GM12878 (cell line): ENCODE measurements at regions not wholly inside any gene's neighbourhood (a gene's known extent, or its start where the extent isn't known, plus 50 kb on each side); places are given as distances from the start of the nearest gene placed in this dataset.

Source experiments
- ATAC-seq: fragments of 200-7000 bp; cut with Tn5 transposase; 3 replicates; pipeline ENCODE4 v1.9.1; 2020; ENCODE audit warnings: mild to moderate bottlenecking, moderate library complexity
- BruUV-seq: library from RNA; stranded (reverse); fragments of 400-500 nt; replicated peaks from 2 replicates; lab custom pipeline; 2021; lab: Mats Ljungman, UMichigan
- CTCF ChIA-PET: fragments of 300-600 bp; sonication (Branson Sonifier 250); formaldehyde crosslinking; extraction: SDS; loops from one replicate; lab custom pipeline; 2021; ENCODE audit warnings: inconsistent platforms; lab: Yijun Ruan, JAX
- POLR2A ChIA-PET: fragments of 350-600 bp; formaldehyde crosslinking; extraction: SDS; loops from one replicate; lab custom pipeline; 2021; ENCODE audit warnings: inconsistent platforms; lab: Charles Lee
- RAD21 ChIA-PET: fragments of 300-600 bp; sonication (Branson Sonifier 250); formaldehyde crosslinking; loops from one replicate; lab custom pipeline; 2023; ENCODE audit warnings: antibody characterized with exemption; ENCODE audit not compliant: unreplicated experiment; lab: Charles Lee
- SMC1A ChIA-PET: fragments of 300-600 bp; sonication (Branson Sonifier 250); formaldehyde crosslinking; loops from one replicate; lab custom pipeline; 2023; ENCODE audit not compliant: unreplicated experiment, uncharacterized antibody; lab: Charles Lee
- DNase-seq: peaks from one replicate; pipeline ENCODE4 v3.0.0-alpha.2; 2011; ENCODE audit warnings: low read depth, low spot score
- FAIRE-seq: peaks from 3 replicates; lab custom pipeline; 2011; peaks lifted over from hg19 to GRCh38; lab: Jason Lieb, UNC
- H2AFZ ChIP-seq: 2 replicates; pipeline ENCODE4 v1.6.0; 2011; ENCODE audit warnings: low read depth, low read length, control low read depth; ENCODE audit not compliant: control insufficient read depth
- H3K27ac ChIP-seq: 2 replicates; pipeline ENCODE4 v1.5.1; 2011; ENCODE audit warnings: control low read depth; ENCODE audit not compliant: control insufficient read depth, insufficient read depth
- H3K27me3 ChIP-seq, 2 experiments: replicated peaks in 1 of 2; 2 replicates each; pipeline versions ENCODE4 v1.6.0 to v1.6.1; 2011; ENCODE audit warnings: low read length in 1 of 2; ENCODE audit not compliant: control insufficient read depth in 2 of 2, insufficient read depth in 2 of 2
- H3K36me3 ChIP-seq, 2 experiments: 2 replicates each; pipeline ENCODE4 v1.5.1; 2011; ENCODE audit warnings: low read length in 1 of 2; ENCODE audit not compliant: control insufficient read depth in 2 of 2, insufficient read depth in 2 of 2
- H3K4me1 ChIP-seq: 2 replicates; pipeline ENCODE4 v1.6.1; 2011; ENCODE audit warnings: mild to moderate bottlenecking, low read length, moderate library complexity, mixed read lengths; ENCODE audit not compliant: control insufficient read depth, insufficient read depth
- H3K4me2 ChIP-seq: 2 replicates; pipeline ENCODE4 v1.6.0; 2011; ENCODE audit warnings: control low read depth; ENCODE audit not compliant: control insufficient read depth, insufficient read depth
- H3K4me3 ChIP-seq: fragments of 200-600 bp; sonication (generic); 2 replicates; pipeline ENCODE4 v1.5.1; 2016
- H3K79me2 ChIP-seq: 2 replicates; pipeline ENCODE4 v1.6.0; 2011; ENCODE audit warnings: low read length; ENCODE audit not compliant: control insufficient read depth, insufficient read depth
- H3K9ac ChIP-seq: 2 replicates; pipeline ENCODE4 v1.8.0; 2011; ENCODE audit warnings: low read length, control low read depth, mixed read lengths; ENCODE audit not compliant: control insufficient read depth, insufficient read depth
- H3K9me3 ChIP-seq: replicated peaks from 3 replicates; pipeline ENCODE4 v1.5.1; 2011; ENCODE audit warnings: mild to moderate bottlenecking, low read length; ENCODE audit not compliant: control insufficient read depth, insufficient read depth
- H4K20me1 ChIP-seq: 2 replicates; pipeline ENCODE4 v1.6.0; 2011; ENCODE audit not compliant: control insufficient read depth, insufficient read depth
- ESRRA ChIP-seq: IDR thresholded peaks from 2 replicates; pipeline ENCODE4 v1.6.1; 2012; ENCODE audit warnings: mild to moderate bottlenecking, low read length, improper control_type of control experiment
- FOXK2 ChIP-seq: fragments of 450-650 bp; IDR thresholded peaks from 2 replicates; pipeline ENCODE4 v1.6.1; 2017; ENCODE audit warnings: mild to moderate bottlenecking, moderate library complexity
- HDGF ChIP-seq: fragments of 450-650 bp; IDR thresholded peaks from 2 replicates; pipeline ENCODE4 v1.6.1; 2016; ENCODE audit warnings: antibody characterized with exemption
- JUNB ChIP-seq: IDR thresholded peaks from 2 replicates; pipeline ENCODE4 v1.6.1; 2016; ENCODE audit warnings: antibody characterized with exemption, mild to moderate bottlenecking
- YBX1 ChIP-seq: fragments of 450-650 bp; IDR thresholded peaks from 2 replicates; pipeline ENCODE4 v1.6.1; 2016; ENCODE audit warnings: antibody characterized with exemption
- ZBTB33 ChIP-seq: fragments of 450-650 bp; IDR thresholded peaks from 2 replicates; pipeline ENCODE4 v1.6.1; 2017; ENCODE audit warnings: mild to moderate bottlenecking
- WGBS: methylation state at CpG from one replicate; pipeline ENCODE4 v1.1.6; 2016; ENCODE audit warnings: low lambda C conversion rate; ENCODE audit not compliant: insufficient replicate concordance, insufficient coverage; ENCODE audit errors: missing lambda C conversion rate; 5-methylcytosine and 5-hydroxymethylcytosine counted together
- in situ Hi-C: fragments of 300-500 bp; cut with MboI; formaldehyde crosslinking; loops from 9 replicates; pipeline ENCODE4 v1.14.3; 2018; ENCODE audit warnings: mixed read lengths
- intact Hi-C: fragments of 100-400 bp; cut with micrococcal nuclease; formaldehyde crosslinking; loops from one replicate; pipeline ENCODE4 v1.14.2; 2022; ENCODE audit not compliant: unreplicated experiment
- TF ChIP-seq, protein P1 (sequence below): IDR thresholded peaks from 2 replicates; pipeline ENCODE4 v1.6.1; 2011; ENCODE audit warnings: low read depth, low read length, improper control_type of control experiment, borderline replicate concordance
- TF ChIP-seq, protein P2 (sequence below): fragments of 450-650 bp; IDR thresholded peaks from 2 replicates; pipeline ENCODE4 v1.6.1; 2017; ENCODE audit warnings: mild to moderate bottlenecking, low read depth, inconsistent platforms; ENCODE audit not compliant: poor library complexity, severe bottlenecking

DNA sequence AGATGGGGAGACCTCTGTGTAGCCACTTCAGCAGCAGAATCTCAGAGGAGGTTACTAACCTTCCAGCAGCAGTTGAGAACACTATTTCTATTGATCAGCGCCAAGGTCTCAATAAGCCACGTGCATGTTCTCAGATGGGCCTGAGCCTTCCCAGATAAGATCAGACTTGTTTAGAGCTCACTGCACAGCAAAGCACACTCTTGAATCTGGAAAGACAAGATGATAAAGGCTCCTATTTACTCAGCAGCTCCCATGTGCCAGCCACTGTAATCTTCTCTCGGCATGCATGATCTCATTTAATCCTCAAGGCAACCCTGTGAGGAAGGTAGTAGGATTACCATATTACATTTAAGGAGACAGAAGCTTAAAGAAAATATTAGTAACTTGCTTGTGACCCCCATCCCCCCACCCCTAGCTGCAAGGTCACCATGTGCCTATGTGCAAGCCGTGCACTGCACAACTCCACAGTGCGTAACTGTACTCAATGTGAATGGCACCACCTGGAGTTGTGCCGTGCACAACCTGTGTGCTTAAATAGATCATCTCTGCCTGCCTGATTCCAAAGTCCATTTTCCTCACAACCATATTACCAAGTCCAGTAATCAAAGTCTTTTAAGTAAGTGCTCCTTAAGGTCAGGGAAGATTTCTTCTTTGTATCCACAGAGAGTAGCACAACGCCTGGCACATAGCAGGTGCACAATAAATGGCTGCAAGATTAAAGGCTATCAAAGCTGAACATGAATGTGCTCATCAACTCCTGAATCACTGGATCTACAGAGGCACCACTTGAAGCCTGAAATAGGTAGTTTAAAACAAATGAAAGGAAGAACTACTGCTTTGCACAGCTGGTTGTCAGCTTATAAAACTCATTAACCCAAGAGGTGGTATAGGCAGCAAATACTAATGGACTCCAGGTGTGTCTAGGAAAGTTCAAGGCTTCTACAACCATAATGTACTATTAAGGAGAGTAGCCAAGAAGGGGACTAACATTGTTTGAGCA lies 293.8 kb downstream of the BUD13 start:
- no peaks in the 10 kb centered on the region for H3K79me2 ChIP-seq

More for the DNA sequence above, 293.8 kb downstream of the BUD13 start:
- ATAC-seq = no peak
- DNase-seq = no peak
- no peaks in the 10 kb centered on the region for H3K9me3 ChIP-seq
- H3K4me1 ChIP-seq = no peaks in the 10 kb centered on the region
- intact Hi-C loops = no loop called here
- H3K36me3 ChIP-seq = no peaks in the 10 kb centered on the region
- TF ChIP-seq HDGF (no peak), YBX1 (no peak), ZBTB33 (no peak), FOXK2 (no peak), JUNB (no peak), ESRRA (no peak)
- TF ChIP-seq, protein P1, sequence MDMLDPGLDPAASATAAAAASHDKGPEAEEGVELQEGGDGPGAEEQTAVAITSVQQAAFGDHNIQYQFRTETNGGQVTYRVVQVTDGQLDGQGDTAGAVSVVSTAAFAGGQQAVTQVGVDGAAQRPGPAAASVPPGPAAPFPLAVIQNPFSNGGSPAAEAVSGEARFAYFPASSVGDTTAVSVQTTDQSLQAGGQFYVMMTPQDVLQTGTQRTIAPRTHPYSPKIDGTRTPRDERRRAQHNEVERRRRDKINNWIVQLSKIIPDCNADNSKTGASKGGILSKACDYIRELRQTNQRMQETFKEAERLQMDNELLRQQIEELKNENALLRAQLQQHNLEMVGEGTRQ = no peak
- TF ChIP-seq, protein P2, sequence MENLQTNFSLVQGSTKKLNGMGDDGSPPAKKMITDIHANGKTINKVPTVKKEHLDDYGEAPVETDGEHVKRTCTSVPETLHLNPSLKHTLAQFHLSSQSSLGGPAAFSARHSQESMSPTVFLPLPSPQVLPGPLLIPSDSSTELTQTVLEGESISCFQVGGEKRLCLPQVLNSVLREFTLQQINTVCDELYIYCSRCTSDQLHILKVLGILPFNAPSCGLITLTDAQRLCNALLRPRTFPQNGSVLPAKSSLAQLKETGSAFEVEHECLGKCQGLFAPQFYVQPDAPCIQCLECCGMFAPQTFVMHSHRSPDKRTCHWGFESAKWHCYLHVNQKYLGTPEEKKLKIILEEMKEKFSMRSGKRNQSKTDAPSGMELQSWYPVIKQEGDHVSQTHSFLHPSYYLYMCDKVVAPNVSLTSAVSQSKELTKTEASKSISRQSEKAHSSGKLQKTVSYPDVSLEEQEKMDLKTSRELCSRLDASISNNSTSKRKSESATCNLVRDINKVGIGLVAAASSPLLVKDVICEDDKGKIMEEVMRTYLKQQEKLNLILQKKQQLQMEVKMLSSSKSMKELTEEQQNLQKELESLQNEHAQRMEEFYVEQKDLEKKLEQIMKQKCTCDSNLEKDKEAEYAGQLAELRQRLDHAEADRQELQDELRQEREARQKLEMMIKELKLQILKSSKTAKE = no peak
- SMC1A ChIA-PET = no interaction called here
- RAD21 ChIA-PET = no interaction called here
- H2AFZ ChIP-seq = no peak overlapping the region
- POLR2A ChIA-PET = no interaction called here
- H3K9ac ChIP-seq = no peak overlapping the region
- no TSS peak for BruUV-seq
- CTCF ChIA-PET = interaction anchor here (0.6 to 1.0 kb wide), 3 partner anchors 39 to 163 kb away, joined by 3 read pairs; no protein-coding TSS in a partner anchor
- H3K4me2 ChIP-seq = no peak overlapping the region
- no peaks in the 10 kb centered on the region for H4K20me1 ChIP-seq
- FAIRE-seq = no peak
- H3K4me3 ChIP-seq = no peak overlapping the region
- 36% methylated on average over 7 of the region's 7 CpGs for WGBS
- peaks cover 0 to 1% of the 10 kb centered on the region in 2 experiments; a peak in 2 of 4 replicates for H3K27me3 ChIP-seq
- in situ Hi-C loops = no loop called here
- no peak overlapping the region for H3K27ac ChIP-seq
